Liver (tissue), 3 donors: ENCODE measurements at regions not wholly inside any gene's neighbourhood (a gene's known extent, or its start where the extent isn't known, plus 50 kb on each side); places are given as distances from the start of the nearest gene placed in this dataset.

Experiments
- EGR1 ChIP-seq, 2 donors: IDR thresholded peaks; 2 replicates each; pipeline ENCODE4 v1.6.1; 2016 to 2018; ENCODE audit warnings: antibody characterized with exemption in 2 of 2, low read depth in 2 of 2
- GABPA ChIP-seq, 2 donors: IDR thresholded peaks in 1 of 2; conservative IDR thresholded peaks in 1 of 2; 2 replicates each; pipeline ENCODE4 v1.6.1; 2016; ENCODE audit warnings: antibody characterized with exemption in 2 of 2, mild to moderate bottlenecking in 1 of 2, moderate library complexity in 1 of 2
- NR2F2 ChIP-seq: IDR thresholded peaks from 2 replicates; pipeline ENCODE4 v1.6.1; 2016; ENCODE audit warnings: antibody characterized with exemption
- RAD21 ChIP-seq, 2 donors: IDR thresholded peaks; 2 replicates each; pipeline ENCODE4 v1.6.1; 2016; ENCODE audit warnings: antibody characterized with exemption in 2 of 2, mild to moderate bottlenecking in 2 of 2
- RXRA ChIP-seq, 2 donors: IDR thresholded peaks; 2 replicates each; pipeline ENCODE4 v1.6.1; 2017 to 2018; ENCODE audit warnings: antibody characterized with exemption in 2 of 2, mild to moderate bottlenecking in 1 of 2
- SP1 ChIP-seq: IDR thresholded peaks from 2 replicates; pipeline ENCODE4 v1.6.1; 2018; ENCODE audit warnings: antibody characterized with exemption, mild to moderate bottlenecking
- TAF1 ChIP-seq: conservative IDR thresholded peaks from 2 replicates; pipeline ENCODE4 v1.6.1; 2016; ENCODE audit warnings: antibody characterized with exemption, mild to moderate bottlenecking
- YY1 ChIP-seq: IDR thresholded peaks from 2 replicates; pipeline ENCODE4 v1.6.1; 2016; ENCODE audit warnings: antibody characterized with exemption, mild to moderate bottlenecking
- TF ChIP-seq, protein P1 (sequence below): fragments of 150-350 bp; IDR thresholded peaks from 2 replicates; pipeline ENCODE4 v1.5.1; 2017; ENCODE audit warnings: improper control_type of control experiment, low read depth, low read length; ENCODE audit not compliant: missing input control
- TF ChIP-seq, protein P2 (sequence below): IDR thresholded peaks from 2 replicates; pipeline ENCODE4 v1.6.1; 2016; ENCODE audit warnings: antibody characterized with exemption
- TF ChIP-seq, protein P3 (sequence below): IDR thresholded peaks from 2 replicates; pipeline ENCODE4 v1.6.1; 2016; ENCODE audit warnings: antibody characterized with exemption
- TF ChIP-seq, protein P4 (sequence below): IDR thresholded peaks from 2 replicates; pipeline ENCODE4 v1.6.1; 2016; ENCODE audit warnings: antibody characterized with exemption, mild to moderate bottlenecking
- TF ChIP-seq, protein P5 (sequence below): IDR thresholded peaks from 2 replicates; pipeline ENCODE4 v1.6.1; 2016; ENCODE audit warnings: antibody characterized with exemption
- donor health status: healthy.
- donor health status: healthy.

DNA sequence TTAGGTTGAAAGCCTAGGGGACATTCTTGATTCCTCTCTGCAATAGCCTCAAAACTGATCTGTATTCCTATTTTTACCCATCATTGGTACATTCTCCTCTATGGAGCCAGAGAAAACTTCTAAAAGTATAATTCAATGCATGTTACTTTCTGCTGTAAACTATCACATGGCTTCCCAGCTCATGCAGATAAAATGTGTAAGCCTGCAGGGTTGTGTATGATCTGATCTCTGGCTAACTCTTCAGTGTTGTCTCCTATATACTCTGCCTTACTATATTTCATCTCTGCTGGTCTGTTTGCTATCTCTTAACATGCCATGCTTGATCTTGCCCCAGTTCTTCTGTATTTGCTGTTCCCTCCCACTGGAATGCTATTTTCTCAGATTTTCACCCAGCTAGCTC lies 323.3 kb upstream of the RSPO3 start:
- no peak for TF ChIP-seq EGR1 (IDR thresholded peaks at IDR 0.05; ENCODE audit: low read depth in 2 of 2)
- TF ChIP-seq GABPA (IDR thresholded peaks at IDR 0.05 in 1 of 2, conservative IDR thresholded peaks at IDR 0.05 in 1 of 2) = no peak
- TF ChIP-seq, protein P1, sequence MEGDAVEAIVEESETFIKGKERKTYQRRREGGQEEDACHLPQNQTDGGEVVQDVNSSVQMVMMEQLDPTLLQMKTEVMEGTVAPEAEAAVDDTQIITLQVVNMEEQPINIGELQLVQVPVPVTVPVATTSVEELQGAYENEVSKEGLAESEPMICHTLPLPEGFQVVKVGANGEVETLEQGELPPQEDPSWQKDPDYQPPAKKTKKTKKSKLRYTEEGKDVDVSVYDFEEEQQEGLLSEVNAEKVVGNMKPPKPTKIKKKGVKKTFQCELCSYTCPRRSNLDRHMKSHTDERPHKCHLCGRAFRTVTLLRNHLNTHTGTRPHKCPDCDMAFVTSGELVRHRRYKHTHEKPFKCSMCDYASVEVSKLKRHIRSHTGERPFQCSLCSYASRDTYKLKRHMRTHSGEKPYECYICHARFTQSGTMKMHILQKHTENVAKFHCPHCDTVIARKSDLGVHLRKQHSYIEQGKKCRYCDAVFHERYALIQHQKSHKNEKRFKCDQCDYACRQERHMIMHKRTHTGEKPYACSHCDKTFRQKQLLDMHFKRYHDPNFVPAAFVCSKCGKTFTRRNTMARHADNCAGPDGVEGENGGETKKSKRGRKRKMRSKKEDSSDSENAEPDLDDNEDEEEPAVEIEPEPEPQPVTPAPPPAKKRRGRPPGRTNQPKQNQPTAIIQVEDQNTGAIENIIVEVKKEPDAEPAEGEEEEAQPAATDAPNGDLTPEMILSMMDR = no peak
- TF ChIP-seq, protein P2, sequence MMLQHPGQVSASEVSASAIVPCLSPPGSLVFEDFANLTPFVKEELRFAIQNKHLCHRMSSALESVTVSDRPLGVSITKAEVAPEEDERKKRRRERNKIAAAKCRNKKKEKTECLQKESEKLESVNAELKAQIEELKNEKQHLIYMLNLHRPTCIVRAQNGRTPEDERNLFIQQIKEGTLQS = no peak
- TF ChIP-seq, protein P3, sequence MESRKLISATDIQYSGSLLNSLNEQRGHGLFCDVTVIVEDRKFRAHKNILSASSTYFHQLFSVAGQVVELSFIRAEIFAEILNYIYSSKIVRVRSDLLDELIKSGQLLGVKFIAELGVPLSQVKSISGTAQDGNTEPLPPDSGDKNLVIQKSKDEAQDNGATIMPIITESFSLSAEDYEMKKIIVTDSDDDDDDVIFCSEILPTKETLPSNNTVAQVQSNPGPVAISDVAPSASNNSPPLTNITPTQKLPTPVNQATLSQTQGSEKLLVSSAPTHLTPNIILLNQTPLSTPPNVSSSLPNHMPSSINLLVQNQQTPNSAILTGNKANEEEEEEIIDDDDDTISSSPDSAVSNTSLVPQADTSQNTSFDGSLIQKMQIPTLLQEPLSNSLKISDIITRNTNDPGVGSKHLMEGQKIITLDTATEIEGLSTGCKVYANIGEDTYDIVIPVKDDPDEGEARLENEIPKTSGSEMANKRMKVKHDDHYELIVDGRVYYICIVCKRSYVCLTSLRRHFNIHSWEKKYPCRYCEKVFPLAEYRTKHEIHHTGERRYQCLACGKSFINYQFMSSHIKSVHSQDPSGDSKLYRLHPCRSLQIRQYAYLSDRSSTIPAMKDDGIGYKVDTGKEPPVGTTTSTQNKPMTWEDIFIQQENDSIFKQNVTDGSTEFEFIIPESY = no peak
- TF ChIP-seq, protein P4, sequence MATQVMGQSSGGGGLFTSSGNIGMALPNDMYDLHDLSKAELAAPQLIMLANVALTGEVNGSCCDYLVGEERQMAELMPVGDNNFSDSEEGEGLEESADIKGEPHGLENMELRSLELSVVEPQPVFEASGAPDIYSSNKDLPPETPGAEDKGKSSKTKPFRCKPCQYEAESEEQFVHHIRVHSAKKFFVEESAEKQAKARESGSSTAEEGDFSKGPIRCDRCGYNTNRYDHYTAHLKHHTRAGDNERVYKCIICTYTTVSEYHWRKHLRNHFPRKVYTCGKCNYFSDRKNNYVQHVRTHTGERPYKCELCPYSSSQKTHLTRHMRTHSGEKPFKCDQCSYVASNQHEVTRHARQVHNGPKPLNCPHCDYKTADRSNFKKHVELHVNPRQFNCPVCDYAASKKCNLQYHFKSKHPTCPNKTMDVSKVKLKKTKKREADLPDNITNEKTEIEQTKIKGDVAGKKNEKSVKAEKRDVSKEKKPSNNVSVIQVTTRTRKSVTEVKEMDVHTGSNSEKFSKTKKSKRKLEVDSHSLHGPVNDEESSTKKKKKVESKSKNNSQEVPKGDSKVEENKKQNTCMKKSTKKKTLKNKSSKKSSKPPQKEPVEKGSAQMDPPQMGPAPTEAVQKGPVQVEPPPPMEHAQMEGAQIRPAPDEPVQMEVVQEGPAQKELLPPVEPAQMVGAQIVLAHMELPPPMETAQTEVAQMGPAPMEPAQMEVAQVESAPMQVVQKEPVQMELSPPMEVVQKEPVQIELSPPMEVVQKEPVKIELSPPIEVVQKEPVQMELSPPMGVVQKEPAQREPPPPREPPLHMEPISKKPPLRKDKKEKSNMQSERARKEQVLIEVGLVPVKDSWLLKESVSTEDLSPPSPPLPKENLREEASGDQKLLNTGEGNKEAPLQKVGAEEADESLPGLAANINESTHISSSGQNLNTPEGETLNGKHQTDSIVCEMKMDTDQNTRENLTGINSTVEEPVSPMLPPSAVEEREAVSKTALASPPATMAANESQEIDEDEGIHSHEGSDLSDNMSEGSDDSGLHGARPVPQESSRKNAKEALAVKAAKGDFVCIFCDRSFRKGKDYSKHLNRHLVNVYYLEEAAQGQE = no peak
- TF ChIP-seq RXRA (IDR thresholded peaks at IDR 0.05) = no peak
- TF ChIP-seq TAF1 = no peak
- TF ChIP-seq YY1 = no peak
- no peak for TF ChIP-seq RAD21 (IDR thresholded peaks at IDR 0.05)
- TF ChIP-seq, protein P5, sequence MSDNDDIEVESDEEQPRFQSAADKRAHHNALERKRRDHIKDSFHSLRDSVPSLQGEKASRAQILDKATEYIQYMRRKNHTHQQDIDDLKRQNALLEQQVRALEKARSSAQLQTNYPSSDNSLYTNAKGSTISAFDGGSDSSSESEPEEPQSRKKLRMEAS = no peak
- TF ChIP-seq SP1 = no peak
- no peak for TF ChIP-seq NR2F2
